SJCRH30 (cell line): ENCODE measurements at regions not wholly inside any gene's neighbourhood (a gene's known extent, or its start where the extent isn't known, plus 50 kb on each side); places are given as distances from the start of the nearest gene placed in this dataset.

Experiments
- DNase-seq, 2 experiments: peaks; one replicate each; pipeline ENCODE4 v3.0.0-alpha.2; 2015 to 2020
- H3K27ac ChIP-seq: fragments of 250-450 bp; sonication (Bioruptor Pico); 2 replicates; pipeline ENCODE4 v1.5.1; 2020; ENCODE audit warnings: mild to moderate bottlenecking, moderate library complexity
- H3K27me3 ChIP-seq: fragments of 250-450 bp; sonication (Bioruptor Pico); 2 replicates; pipeline ENCODE4 v1.5.1; 2020; ENCODE audit warnings: mild to moderate bottlenecking, moderate library complexity
- H3K36me3 ChIP-seq: fragments of 250-450 bp; sonication (Bioruptor Pico); 2 replicates; pipeline ENCODE4 v1.5.1; 2020; ENCODE audit warnings: mild to moderate bottlenecking, moderate library complexity
- H3K4me1 ChIP-seq: fragments of 250-450 bp; sonication (Bioruptor Pico); 2 replicates; pipeline ENCODE4 v1.5.1; 2020; ENCODE audit warnings: mild to moderate bottlenecking, moderate library complexity
- H3K4me3 ChIP-seq: fragments of 250-450 bp; sonication (Bioruptor Pico); 2 replicates; pipeline ENCODE4 v1.5.1; 2020; ENCODE audit warnings: mild to moderate bottlenecking, moderate library complexity
- H3K9me3 ChIP-seq: fragments of 250-450 bp; sonication (Bioruptor Pico); replicated peaks from 2 replicates; pipeline ENCODE4 v1.5.1; 2020; ENCODE audit warnings: mild to moderate bottlenecking, moderate library complexity

DNA sequence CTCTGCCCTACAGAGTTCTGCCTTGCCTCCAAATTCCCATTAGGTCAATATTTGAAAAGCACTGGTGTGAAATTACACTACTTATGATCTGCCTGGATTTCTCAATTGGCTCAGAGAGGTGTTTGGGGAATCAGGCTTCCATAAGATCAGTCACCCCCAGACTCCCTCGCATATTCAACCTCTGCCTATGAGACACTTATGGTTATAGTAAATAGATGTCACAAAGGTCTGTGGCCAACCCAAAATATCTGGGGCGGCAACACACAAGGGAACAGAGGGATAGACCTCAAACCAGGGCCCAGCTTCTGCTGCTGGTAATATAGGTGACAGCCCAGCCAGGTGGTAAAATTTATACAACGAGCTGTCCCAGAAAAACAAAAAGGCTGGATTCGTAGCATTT is 376.7 kb upstream of the ZMIZ1 start:
- no peak for DNase-seq
- no peaks in the 10 kb centered on the region for H3K36me3 ChIP-seq
- H3K27ac ChIP-seq, result no peak overlapping the region

DNA sequence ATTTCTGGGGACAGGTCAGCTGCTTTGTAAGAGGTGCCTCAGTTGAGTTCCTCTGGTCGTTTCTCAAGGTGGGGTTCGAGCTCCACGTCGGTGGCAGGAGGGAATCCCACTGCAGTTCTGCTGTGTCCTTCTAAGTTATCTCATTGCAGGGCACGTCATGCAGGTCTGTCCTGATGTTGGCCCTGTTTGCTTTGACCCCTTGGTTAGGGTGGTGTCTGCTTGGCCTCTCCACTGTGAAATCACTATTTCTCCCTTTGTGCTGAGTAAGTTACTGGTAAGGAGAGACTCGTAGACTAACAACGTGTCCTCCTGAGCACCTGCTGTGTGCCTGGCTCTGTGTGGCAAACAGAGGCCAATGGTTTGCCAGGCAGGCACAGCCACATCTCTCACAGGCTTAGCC is 372.9 kb upstream of the ZMIZ1 start:
- DNase-seq, result no peak
- no peak overlapping the region for H3K4me3 ChIP-seq
- no peaks in the 10 kb centered on the region for H3K9me3 ChIP-seq

More for the DNA sequence above, 376.7 kb upstream of the ZMIZ1 start:
- H3K4me3 ChIP-seq, result no peak overlapping the region
- no peaks in the 10 kb centered on the region for H3K4me1 ChIP-seq
- H3K9me3 ChIP-seq, result no peaks in the 10 kb centered on the region
- H3K27me3 ChIP-seq, result no peaks in the 10 kb centered on the region

DNA sequence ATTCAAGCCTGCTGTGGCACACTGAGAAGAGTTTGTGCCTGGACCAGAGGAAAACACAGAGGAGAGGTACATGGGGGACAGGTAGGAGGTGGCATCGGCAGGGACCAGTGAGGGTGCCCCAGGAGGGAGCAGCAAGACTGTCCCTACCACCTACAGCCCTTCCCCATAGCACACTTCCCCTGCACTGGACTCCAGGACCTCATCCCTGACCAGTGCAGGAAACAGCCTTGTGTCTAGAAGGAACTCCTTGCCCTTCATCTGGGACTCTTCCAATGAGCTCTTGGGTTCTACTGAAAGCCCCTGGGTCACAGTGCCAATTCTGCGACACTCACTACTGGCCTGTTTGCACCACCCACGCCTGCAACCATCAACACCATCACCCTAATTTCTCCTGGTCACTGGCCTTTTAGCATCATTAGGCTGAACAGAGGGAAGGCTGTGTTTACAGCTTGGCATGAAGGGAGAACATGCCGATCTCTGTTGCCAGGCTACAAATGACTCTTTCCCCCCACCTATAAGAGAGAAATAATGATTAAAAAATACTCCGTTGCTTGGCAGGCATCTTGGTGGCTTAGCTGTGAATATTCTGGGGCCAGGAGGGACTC is 371.9 kb upstream of the ZMIZ1 start:
- Histone ChIP-seq H3K9me3 (no peaks in the 10 kb centered on the region), H3K27me3 (no peaks in the 10 kb centered on the region), H3K4me3 (no peak overlapping the region), H3K36me3 (no peaks in the 10 kb centered on the region), H3K4me1 (no peaks in the 10 kb centered on the region), H3K27ac (no peak overlapping the region)
- DNase-seq, result no peak

More for the DNA sequence above, 372.9 kb upstream of the ZMIZ1 start:
- no peaks in the 10 kb centered on the region for H3K36me3 ChIP-seq
- no peaks in the 10 kb centered on the region for H3K4me1 ChIP-seq
- no peaks in the 10 kb centered on the region for H3K27me3 ChIP-seq
- no peak overlapping the region for H3K27ac ChIP-seq

DNA sequence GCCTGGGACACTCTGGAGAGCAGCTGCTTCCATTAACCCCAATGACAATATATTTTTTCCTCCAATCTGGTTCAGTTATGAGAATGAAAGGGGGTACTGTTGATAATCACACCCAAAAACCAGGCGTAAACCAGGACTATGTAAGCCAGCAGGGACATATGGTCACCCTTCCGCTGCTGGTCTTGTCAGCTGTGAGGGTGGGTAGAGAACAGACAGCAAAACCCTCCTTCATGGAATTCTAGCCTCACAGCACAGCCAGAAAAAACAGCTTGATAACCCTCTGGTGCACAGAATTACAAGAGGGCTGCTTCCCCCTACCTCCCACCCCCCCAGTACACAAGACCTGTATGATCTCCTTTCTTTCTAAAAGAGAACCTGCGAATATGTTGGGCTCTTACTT is 368.8 kb upstream of the ZMIZ1 start:
- Histone ChIP-seq H3K27ac (no peak overlapping the region), H3K27me3 (no peaks in the 10 kb centered on the region), H3K36me3 (no peaks in the 10 kb centered on the region), H3K9me3 (no peaks in the 10 kb centered on the region), H3K4me3 (no peak overlapping the region), H3K4me1 (peaks cover 2% of the 10 kb centered on the region; the same call in 1 of the 2 replicates)
- DNase-seq, result no peak

DNA sequence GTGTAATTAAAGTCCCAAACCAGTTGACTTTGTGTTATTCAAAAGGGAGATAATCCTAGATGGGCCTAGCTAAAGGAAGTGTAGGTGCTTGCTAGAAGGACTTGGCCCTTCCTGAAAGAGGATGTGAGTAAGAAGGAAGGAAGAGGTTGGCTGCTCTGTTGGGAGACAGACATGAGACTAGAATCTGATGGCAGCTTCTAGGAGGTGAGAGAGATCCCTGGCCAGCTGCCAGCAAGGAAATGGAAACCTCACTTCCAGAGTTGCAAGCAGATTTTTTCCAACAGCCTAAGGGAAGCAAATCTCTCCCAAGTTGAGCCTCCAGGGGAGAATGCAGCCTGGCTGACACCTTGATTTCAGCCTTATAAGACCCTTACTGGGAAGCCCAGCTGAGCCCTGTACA is 368.4 kb upstream of the ZMIZ1 start:
- H3K4me1 ChIP-seq, result peaks cover 2% of the 10 kb centered on the region; the same call in 1 of the 2 replicates
- H3K4me3 ChIP-seq, result no peak overlapping the region
- no peaks in the 10 kb centered on the region for H3K36me3 ChIP-seq
- no peaks in the 10 kb centered on the region for H3K9me3 ChIP-seq
- peak in 1 of 2 experiments; percentile 14 for DNase-seq
- H3K27ac ChIP-seq, result no peak overlapping the region
- H3K27me3 ChIP-seq, result no peaks in the 10 kb centered on the region

DNA sequence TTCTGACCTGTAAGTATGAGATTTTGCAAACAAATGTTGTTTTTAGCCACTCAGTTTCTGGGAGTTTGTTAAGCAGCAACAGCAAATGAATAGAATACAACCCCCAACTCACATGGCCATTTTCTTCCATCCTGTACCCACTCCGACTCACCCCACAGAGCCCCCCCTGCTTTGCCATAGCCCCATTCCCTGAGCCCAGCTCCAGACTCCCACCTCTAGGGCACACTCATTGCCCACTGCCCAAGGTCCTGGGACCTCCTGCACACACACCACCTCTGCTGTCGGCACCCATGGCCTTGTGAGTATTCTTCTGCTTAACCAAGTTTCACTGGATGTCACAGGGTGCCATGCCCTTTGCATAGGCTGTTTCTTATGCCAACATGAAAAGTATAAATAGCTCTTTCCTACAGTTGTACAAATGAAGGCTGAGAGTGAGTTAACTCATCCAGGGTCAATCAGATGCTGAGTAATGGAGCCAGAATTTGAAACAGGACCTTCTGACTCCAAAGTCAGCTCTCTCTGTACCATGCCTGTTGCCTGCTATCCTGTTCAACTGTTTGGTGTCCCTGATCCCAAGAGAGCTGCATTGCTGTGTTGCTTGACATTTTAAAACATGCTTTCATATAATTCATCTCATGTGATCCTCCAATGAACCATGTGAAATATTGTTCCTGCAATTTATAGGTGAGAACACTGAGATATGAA is 367.8 kb upstream of the ZMIZ1 start:
- H3K36me3 ChIP-seq, result no peaks in the 10 kb centered on the region
- no peak overlapping the region for H3K4me3 ChIP-seq
- no peaks in the 10 kb centered on the region for H3K9me3 ChIP-seq
- DNase-seq, result no peak
- no peaks in the 10 kb centered on the region for H3K27me3 ChIP-seq
- no peak overlapping the region for H3K27ac ChIP-seq
- peaks cover 2% of the 10 kb centered on the region; the same call in 1 of the 2 replicates for H3K4me1 ChIP-seq

DNA sequence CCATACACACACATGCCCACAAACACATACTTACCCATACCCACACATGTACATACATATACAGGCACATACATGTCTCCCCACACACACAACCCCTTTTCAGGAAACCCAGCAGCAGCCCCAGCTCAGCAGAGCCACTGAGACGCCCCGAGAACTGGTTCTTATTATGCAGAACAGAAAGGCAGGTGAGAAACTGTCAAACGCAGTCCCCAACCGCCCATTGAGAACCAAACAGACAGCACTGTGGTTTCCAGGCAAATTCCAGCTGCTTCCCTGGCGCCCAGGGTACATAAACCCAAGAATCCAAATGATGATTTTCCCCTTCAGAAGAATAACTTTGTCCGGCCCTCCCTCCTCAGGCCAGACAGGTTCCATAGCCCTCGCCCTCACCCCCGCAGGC is 366.6 kb upstream of the ZMIZ1 start:
- Histone ChIP-seq H3K27me3 (no peaks in the 10 kb centered on the region), H3K9me3 (no peaks in the 10 kb centered on the region), H3K36me3 (no peaks in the 10 kb centered on the region), H3K27ac (no peak overlapping the region), H3K4me1 (peaks cover 2% of the 10 kb centered on the region; the same call in 1 of the 2 replicates), H3K4me3 (no peak overlapping the region)
- no peak for DNase-seq

DNA sequence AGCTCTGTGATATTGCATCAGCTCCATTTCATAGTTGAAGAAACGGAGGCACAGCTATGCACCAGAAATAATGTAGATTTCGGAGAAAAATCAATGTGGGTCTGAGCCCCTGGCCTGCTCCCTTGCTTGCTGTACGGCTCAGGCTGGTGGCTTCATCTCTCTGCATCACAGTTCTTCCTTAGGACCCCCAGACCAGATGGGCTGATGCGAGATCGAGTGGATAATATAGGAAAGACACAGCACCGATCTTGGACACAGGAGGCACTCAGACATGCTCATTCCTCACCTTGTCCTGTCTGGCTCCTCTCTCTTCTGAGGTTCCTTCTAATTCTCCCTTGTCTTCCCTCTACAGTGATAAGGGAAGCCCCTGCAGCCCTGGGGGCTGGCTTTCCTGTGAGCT is 365.9 kb upstream of the ZMIZ1 start:
- H3K4me3 ChIP-seq, result no peak overlapping the region

DNA sequence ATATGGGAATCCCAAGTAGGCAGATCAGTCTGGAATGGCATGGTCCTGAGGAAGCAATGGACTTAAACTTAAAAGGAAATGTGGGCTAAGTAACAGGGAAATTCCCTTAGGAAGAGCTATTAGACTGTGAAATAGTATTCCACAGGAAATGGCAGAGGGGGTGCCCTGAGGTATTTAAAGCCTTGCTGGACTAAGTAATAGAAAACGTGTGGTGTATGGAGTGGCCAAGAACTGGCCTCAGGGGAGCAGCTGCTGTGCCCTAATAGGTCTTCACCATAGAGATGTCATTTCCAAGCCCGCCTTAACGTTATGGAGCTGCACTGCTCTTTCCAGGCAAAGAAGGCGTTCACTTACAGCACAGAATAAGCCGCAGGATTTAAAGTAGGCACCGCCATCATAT is 365.2 kb upstream of the ZMIZ1 start:
- Histone ChIP-seq H3K27me3 (no peaks in the 10 kb centered on the region), H3K9me3 (no peaks in the 10 kb centered on the region), H3K27ac (no peak overlapping the region), H3K4me3 (no peak overlapping the region), H3K36me3 (no peaks in the 10 kb centered on the region), H3K4me1 (peaks cover 2% of the 10 kb centered on the region; the same call in 1 of the 2 replicates)
- peak; percentile 43 to 70 for DNase-seq

More for the DNA sequence above, 365.9 kb upstream of the ZMIZ1 start:
- peaks cover 2% of the 10 kb centered on the region; the same call in 1 of the 2 replicates for H3K4me1 ChIP-seq
- no peak overlapping the region for H3K27ac ChIP-seq
- no peak for DNase-seq
- H3K27me3 ChIP-seq, result no peaks in the 10 kb centered on the region
- no peaks in the 10 kb centered on the region for H3K9me3 ChIP-seq
- no peaks in the 10 kb centered on the region for H3K36me3 ChIP-seq

DNA sequence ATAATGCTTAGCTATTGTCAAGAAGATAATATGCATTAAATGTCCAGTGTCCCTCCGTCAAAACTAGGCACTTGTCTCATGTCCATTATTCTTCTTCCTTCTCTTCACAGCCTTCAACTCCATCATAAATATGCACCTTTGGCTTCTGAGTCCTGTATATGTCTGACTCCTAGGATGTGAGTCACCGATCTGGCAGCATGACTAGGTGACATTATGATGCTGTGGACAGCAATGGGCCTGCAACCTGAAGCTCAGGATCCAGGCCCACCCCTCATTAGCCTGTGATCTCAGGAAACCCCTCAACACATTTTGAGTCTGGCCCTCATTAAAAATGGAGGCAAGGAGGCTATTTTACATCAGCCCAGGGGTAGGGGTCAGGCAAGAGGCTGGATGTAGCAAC is 362.5 kb upstream of the ZMIZ1 start:
- peaks cover 2% of the 10 kb centered on the region; the same call in 1 of the 2 replicates for H3K4me1 ChIP-seq
- H3K9me3 ChIP-seq, result no peaks in the 10 kb centered on the region
- H3K36me3 ChIP-seq, result no peaks in the 10 kb centered on the region
- no peak overlapping the region for H3K27ac ChIP-seq
- H3K27me3 ChIP-seq, result no peaks in the 10 kb centered on the region
- no peak for DNase-seq
- H3K4me3 ChIP-seq, result no peak overlapping the region

DNA sequence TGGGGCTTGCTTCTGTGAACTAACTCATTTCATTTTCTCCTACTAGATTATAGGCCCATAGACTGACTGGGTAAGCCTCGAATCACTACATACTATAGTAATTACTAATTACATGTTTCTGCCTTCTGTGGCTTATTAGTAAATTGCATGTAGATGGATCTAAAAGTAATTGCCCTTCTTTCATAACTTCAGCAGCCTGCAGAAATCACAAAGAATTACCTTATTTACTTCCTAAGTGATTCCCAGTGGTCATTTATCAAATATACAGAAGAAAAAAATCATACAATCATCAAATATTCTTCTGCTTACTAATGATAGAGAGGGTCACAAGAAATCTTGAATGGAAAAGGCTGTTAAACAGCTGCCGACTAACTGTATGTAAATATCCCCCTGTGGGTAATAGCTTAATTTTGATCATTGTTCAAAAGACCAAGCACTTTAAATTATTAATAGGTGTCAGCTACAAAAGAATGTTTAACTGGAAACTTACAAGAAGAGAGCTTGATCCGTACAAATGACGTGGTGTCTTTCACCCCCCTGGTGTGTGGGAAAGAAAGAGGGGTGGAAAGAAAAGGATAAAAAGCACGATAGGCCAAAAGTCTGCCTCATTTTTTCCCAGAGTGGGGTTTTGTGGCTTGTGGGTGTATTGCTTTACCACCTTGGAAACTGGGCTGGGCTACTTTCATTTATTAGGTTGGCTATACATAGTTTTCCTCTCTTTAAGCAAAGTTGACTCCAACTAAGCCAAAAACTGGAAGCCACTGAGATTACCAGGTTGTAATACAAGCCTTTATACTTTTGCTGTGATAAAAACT is 361.8 kb upstream of the ZMIZ1 start:
- no peaks in the 10 kb centered on the region for H3K36me3 ChIP-seq
- DNase-seq, result no peak
- H3K27ac ChIP-seq, result no peak overlapping the region
- H3K4me1 ChIP-seq, result peaks cover 2% of the 10 kb centered on the region; the same call in 1 of the 2 replicates
- no peaks in the 10 kb centered on the region for H3K27me3 ChIP-seq
- no peak overlapping the region for H3K4me3 ChIP-seq
- no peaks in the 10 kb centered on the region for H3K9me3 ChIP-seq

DNA sequence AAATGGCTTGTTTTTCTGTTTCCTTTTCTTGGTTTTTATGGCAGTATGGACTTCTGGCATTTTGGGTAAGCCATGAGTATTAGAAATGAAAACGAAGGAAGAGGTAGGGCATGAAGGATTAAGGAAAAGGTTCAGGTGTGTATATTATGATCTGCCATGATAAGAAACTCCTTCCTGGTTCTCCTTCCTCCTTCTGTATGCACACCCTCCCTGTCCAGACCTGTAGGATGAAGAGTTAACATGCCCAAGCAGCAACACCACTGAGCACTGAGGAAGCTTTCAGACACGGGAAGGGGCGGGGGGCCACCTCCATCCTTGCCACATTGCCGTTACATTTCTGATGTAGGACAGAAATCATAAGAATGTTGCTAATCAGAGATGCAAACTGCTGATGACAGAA is 361.0 kb upstream of the ZMIZ1 start:
- Histone ChIP-seq H3K27me3 (no peaks in the 10 kb centered on the region), H3K36me3 (no peaks in the 10 kb centered on the region), H3K4me3 (no peak overlapping the region), H3K27ac (no peak overlapping the region), H3K9me3 (no peaks in the 10 kb centered on the region), H3K4me1 (peaks cover 2% of the 10 kb centered on the region; the same call in 1 of the 2 replicates)
- no peak for DNase-seq

DNA sequence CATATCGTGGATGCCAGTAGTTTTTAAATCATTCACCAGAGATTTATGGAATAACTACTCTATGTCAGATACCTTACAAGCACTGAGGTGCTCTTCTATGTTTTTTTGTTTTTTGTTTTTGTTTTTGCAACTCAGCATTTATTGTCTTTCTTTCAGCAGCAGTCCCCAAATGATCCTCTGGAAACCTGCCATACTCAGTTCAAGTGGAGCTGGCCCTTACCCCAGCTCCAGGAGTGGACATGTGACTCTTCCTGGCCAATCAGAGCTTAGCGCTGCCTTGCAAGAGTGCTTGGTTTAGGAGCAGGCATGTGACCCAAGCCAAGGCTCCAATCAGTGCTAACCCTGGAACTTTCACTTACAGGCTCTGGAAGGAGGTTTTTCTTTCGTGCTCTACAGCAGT is 356.6 kb upstream of the ZMIZ1 start:
- Histone ChIP-seq H3K27me3 (no peaks in the 10 kb centered on the region), H3K4me1 (no peaks in the 10 kb centered on the region), H3K9me3 (no peaks in the 10 kb centered on the region), H3K4me3 (no peak overlapping the region), H3K27ac (no peak overlapping the region), H3K36me3 (no peaks in the 10 kb centered on the region)
- peak in 1 of 2 experiments; percentile 8 for DNase-seq

DNA sequence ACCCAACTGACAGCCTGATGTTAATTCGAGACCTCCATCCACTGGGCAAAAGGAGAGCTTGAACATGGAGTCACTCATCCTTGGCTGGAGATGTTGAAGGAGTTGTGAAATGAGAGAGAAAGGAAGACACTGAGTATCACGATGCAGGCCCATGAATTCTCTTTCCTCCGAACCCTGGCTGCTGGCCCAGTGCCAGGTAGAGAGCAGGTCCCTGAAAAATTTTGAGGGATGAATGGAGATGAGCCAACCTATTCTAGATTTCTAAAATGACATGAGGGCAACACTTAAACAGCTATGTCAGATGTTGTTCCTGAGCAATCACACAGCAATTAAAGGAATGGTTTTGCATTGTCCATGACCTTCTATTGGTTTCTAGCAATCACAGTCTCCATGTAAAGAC is 355.1 kb upstream of the ZMIZ1 start:
- Histone ChIP-seq H3K9me3 (no peaks in the 10 kb centered on the region), H3K27ac (no peak overlapping the region), H3K4me1 (no peaks in the 10 kb centered on the region), H3K4me3 (no peak overlapping the region), H3K27me3 (no peaks in the 10 kb centered on the region), H3K36me3 (no peaks in the 10 kb centered on the region)
- no peak for DNase-seq

DNA sequence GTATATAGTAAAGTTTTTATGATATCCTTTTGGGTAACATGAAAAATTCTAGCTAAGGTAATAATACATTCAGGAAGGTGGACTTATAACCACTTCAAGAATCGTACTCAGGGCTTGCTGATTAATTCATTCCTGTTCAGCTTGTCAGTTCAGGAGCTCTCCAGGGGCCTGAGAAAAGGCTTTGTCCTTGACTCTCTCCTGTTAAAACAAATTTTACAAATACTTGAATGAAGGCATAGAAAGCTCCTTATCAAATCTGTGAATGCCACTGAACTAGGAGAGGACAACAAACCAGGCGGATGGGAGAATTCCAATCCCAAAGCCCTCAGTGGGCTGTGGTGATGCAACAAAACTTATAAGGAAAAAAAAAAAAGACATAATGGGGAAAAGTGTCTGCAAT is 354.5 kb upstream of the ZMIZ1 start:
- no peak for DNase-seq
- H3K27ac ChIP-seq, result no peak overlapping the region
- H3K36me3 ChIP-seq, result no peaks in the 10 kb centered on the region
- no peaks in the 10 kb centered on the region for H3K9me3 ChIP-seq
- no peaks in the 10 kb centered on the region for H3K27me3 ChIP-seq
- no peaks in the 10 kb centered on the region for H3K4me1 ChIP-seq
- no peak overlapping the region for H3K4me3 ChIP-seq
